Mucosa of stomach (tissue), 1 donor: ENCODE measurements at regions not wholly inside any gene's neighbourhood (a gene's known extent, or its start where the extent isn't known, plus 50 kb on each side); places are given as distances from the start of the nearest gene placed in this dataset.

ENCODE experiments used
- H3K27me3 ChIP-seq: one replicate; pipeline ENCODE4 v1.7.0; 2013; ENCODE audit warnings: mild to moderate bottlenecking, low read length; ENCODE audit not compliant: control insufficient read depth, insufficient read depth
- H3K36me3 ChIP-seq: one replicate; pipeline ENCODE4 v1.7.0; 2013; ENCODE audit warnings: low read length; ENCODE audit not compliant: control insufficient read depth, insufficient read depth
- H3K4me1 ChIP-seq: one replicate; pipeline ENCODE4 v1.7.0; 2013; ENCODE audit warnings: mild to moderate bottlenecking, low read length; ENCODE audit not compliant: control insufficient read depth, insufficient read depth
- H3K4me3 ChIP-seq: one replicate; pipeline ENCODE4 v1.7.0; 2013; ENCODE audit warnings: low read length
- H3K9ac ChIP-seq: one replicate; pipeline ENCODE4 v1.7.0; 2013; ENCODE audit warnings: mild to moderate bottlenecking, low read length, moderate library complexity
- H3K9me3 ChIP-seq: one replicate; pipeline ENCODE4 v1.7.0; 2013; ENCODE audit warnings: mild to moderate bottlenecking, low read length, moderate library complexity; ENCODE audit not compliant: control insufficient read depth
- donor health status: Pancreatic carcinoma.

DNA sequence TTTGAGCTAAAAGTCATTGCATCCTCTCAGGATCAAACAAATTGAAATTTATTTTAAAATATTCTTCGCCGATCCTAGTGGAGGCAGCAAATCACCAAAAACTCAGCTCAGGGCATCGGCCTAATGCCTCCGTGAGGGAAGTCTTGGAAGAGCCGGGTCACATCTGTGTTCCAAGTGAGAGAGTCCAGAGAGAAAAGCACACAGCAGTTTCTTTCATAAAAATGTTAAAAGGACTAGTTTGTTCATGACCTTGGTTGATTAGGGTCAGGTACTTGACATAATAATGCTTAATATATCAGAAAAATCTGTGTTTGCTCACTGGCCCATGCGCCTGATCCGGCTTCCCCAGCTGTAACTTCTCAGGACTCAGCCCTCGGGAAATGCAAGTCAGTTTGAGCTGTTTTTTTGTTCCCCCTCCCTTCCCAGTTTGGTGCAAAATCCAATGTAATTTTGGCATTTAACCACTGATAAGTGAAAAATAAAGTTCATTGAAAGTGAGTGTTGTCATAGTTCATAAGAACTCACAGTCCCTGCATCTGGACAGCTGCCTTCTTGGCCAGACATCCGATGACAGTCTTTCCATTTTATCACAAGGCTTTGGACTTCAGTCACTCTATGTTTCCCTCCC lies 161.7 kb downstream of the CAND1 start:
- H3K4me3 ChIP-seq = no peak overlapping the region
- peaks cover 43% of the 10 kb centered on the region for H3K4me1 ChIP-seq
- no peaks in the 10 kb centered on the region for H3K27me3 ChIP-seq
- no peaks in the 10 kb centered on the region for H3K9me3 ChIP-seq
- H3K36me3 ChIP-seq = no peaks in the 10 kb centered on the region
- H3K9ac ChIP-seq = no peak overlapping the region

DNA sequence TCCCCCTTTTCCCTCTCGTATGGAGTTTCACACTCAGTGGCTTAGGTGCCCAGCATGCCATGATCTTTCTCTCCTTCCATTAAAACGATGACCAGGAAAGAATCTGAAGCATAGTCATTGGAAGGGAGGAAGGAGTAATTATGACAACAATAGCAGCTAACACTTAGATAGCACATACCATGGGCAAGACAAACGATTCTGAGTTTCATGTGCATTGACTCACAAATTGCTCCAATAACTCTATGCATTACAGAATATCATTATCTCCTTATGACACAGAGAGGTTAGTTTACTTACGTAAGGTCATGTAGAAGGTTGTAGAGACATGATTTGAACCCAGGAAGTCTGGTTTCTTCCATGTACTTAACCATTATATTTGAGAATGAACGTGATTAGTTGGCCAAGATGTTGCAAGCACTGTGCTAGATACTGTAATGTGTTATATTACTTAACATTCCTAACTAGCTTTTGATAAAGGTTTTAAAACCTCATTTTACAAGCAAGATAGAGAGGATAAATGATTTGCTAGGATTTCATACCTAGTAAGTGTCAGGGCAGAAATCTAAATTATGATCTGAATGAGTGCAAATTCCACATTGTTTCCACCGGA lies 162.4 kb downstream of the CAND1 start:
- Histone ChIP-seq H3K36me3 (no peaks in the 10 kb centered on the region), H3K4me1 (peaks cover 36% of the 10 kb centered on the region), H3K9ac (no peak overlapping the region), H3K9me3 (no peaks in the 10 kb centered on the region), H3K27me3 (no peaks in the 10 kb centered on the region), H3K4me3 (no peak overlapping the region)

DNA sequence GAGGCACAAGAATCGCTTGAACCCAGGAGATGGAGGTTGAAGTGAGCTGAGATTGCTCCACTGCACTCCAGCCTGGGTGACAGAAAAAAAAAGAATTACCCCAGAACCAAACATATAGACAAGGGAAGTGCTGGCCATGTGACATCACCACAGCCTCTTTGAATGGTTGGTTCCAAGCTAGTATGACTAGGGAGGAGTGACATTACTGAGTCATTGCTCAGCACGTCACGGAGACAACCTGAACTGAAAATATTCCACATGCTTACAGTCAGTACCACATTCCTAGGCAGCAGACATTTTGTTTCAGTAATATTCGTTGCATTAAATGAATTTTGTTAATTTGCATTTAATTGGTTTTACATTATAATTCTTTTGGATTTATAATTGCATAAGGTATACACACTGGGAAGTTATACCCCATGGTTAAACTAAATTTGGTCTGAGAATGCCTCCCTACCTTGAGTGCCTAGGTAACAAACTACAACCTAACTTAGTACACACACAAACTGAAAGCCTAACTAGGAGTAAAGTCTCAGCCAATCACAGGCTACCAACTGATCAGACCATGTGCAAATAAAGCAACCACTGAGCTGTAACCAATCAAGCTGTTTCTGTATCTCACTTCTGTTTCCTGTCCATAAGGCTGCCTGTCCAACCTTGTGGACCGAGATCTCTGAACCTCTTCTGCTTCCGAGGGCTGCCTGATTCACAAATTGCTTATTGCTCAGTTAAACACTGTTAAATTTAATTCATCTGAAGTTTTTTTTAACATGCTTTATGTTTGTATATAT lies 164.4 kb downstream of the CAND1 start:
- H3K36me3 ChIP-seq = no peaks in the 10 kb centered on the region
- no peaks in the 10 kb centered on the region for H3K27me3 ChIP-seq
- no peaks in the 10 kb centered on the region for H3K9me3 ChIP-seq
- H3K9ac ChIP-seq = no peak overlapping the region
- peaks cover 21% of the 10 kb centered on the region for H3K4me1 ChIP-seq
- no peak overlapping the region for H3K4me3 ChIP-seq

DNA sequence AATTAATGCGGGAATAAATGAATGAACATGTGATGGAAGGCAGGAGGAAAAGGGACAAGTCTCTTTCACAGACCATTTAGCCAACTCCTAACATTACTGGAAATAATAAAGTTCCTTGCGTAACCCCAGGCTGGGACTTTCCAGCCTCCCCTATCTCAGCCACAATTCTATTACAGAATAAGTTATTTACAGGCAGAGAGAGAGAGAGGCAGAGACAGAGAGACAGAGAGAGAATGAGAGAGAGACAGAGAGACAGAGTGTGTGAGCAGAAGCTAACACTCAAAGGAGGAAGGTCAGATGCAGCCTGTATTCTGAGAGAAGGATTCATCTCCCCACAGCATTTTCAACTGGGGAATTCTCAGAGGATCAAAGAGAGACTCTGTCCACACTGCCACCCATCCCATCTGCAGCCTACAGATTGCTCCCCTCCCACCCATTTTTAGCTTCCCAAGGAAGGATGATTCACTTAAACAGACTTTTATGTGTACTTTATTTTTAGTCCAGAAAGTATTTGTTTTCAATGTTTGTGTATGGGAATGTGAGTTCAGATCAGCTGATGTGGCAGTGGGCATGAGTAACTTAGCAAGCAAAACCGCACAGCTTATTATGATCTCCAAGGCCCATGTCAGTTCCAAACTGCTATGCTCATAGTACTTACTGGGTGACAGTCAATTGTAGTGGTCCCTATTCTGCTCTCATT lies 165.7 kb downstream of the CAND1 start:
- Histone ChIP-seq H3K9me3 (no peaks in the 10 kb centered on the region), H3K36me3 (no peaks in the 10 kb centered on the region), H3K9ac (no peak overlapping the region), H3K4me3 (no peak overlapping the region), H3K4me1 (peaks cover 21% of the 10 kb centered on the region), H3K27me3 (no peaks in the 10 kb centered on the region)

DNA sequence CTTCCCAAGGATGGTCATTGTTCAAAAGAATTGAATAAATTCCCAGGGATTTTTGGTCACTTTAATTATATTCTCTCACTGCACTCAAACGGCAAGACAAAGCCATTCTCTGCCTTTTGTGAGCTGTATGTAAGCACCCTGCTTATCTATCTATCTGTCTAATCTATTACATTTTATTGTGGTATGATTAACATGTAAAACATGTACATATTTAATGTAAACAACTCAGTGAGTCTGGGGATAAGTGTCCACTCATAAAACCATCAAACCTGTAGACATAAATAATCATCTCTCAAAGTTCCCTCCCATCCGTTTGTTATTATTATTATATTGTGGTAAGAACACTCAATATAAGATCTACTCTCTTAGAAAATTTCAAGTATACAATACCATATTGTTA lies 167.1 kb downstream of the CAND1 start:
- Histone ChIP-seq H3K4me1 (peaks cover 24% of the 10 kb centered on the region), H3K4me3 (no peak overlapping the region), H3K27me3 (no peaks in the 10 kb centered on the region), H3K36me3 (no peaks in the 10 kb centered on the region), H3K9me3 (no peaks in the 10 kb centered on the region), H3K9ac (no peak overlapping the region)

DNA sequence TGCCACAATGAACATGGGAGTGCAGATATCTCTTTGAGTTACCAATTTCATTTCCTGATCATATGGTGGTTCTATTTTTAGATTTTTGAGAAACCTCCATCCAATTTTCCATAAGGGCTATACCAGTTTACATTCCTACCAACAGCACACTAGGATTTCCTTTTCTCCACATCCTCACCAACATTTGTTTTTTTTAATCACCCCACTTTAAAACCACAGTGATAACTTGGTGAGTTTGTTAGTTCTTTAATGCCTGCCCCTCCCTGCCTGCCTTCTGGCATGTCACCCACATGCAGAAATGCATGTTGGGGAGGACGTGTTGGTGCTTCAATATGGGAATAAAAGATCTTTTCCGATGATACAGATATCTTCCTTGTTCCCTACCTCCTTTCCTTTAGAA lies 167.9 kb downstream of the CAND1 start:
- H3K4me3 ChIP-seq = no peak overlapping the region
- no peaks in the 10 kb centered on the region for H3K9me3 ChIP-seq
- no peaks in the 10 kb centered on the region for H3K36me3 ChIP-seq
- H3K4me1 ChIP-seq = peaks cover 32% of the 10 kb centered on the region
- no peaks in the 10 kb centered on the region for H3K27me3 ChIP-seq
- no peak overlapping the region for H3K9ac ChIP-seq

DNA sequence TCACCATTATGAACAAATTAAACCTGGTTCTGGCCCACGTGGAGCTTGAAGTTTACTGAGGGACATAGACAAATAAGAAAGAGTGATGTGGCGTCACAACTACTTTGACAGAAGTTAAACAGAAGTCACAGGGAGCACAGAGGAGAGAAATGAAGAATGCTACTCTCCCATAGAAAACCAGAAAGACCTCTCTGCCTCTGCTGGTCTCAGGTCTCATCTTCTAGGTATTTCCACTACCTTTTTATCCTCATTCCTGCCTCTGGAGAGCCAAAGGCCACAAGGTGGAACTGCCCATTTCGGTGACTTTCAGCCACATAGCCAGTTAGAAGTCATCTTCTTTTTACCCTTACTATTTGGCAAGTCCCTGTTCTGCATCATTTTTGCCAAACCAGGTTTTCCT lies 170.5 kb downstream of the CAND1 start:
- no peaks in the 10 kb centered on the region for H3K36me3 ChIP-seq
- H3K9me3 ChIP-seq = no peaks in the 10 kb centered on the region
- no peak overlapping the region for H3K9ac ChIP-seq
- no peaks in the 10 kb centered on the region for H3K27me3 ChIP-seq
- H3K4me3 ChIP-seq = no peak overlapping the region
- peaks cover 29% of the 10 kb centered on the region for H3K4me1 ChIP-seq

DNA sequence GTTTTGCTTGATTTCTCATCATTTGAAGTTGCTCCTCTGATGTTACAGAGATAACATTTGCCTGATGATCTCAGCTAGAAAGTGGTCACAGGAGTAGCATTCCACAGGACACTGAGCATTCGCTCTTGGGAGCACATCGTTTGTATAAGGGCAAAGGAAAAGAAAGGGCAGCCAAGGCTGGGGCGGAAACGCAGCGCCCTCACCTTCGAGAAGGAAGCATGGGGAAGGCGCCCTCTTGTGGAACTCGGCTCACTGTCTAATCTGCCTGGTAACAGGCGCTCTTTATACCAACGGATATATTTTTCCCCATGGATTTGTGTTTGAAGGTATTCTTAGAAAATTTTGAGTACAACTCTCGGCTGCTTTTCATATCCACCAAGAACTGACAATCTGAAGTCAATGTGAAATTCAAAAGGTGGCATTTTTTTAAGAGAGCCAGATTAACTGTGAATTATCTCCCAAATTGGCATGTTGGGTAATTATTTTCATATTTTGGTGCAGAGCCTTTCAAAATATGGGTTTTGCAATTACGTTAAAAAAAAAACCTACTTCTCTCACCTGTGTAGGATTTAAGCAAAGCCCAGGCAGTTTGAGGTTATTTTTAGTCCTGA lies 172.7 kb downstream of the CAND1 start:
- no peaks in the 10 kb centered on the region for H3K27me3 ChIP-seq
- H3K4me3 ChIP-seq = no peak overlapping the region
- peak overlapping the region; percentile 40 for H3K9ac ChIP-seq
- peaks cover 18% of the 10 kb centered on the region for H3K4me1 ChIP-seq
- H3K9me3 ChIP-seq = no peaks in the 10 kb centered on the region
- no peaks in the 10 kb centered on the region for H3K36me3 ChIP-seq

DNA sequence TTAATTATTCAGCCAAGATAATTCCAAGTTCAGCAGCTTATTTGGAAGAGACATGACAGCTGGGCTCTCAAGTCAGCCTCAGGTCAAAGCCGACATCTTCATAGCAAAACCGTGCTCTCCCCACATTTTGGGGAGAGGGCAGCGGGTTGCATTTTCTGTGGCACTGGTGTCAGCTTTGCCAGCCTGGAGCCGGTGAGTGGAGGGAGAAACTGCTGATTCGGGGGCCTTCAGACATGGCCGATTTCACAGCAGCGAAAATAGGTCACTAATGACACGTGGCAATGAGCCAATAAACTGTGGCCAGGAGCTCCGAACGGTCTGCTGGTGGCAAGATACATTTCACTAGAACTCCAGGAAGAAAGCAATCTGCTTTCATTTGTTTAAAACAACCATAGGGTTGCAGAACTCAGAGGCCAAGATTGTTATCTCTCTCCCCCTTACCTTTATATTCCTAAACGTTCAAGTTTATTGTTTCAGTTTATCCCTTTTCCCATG lies 173.2 kb downstream of the CAND1 start:
- H3K4me1 ChIP-seq = peaks cover 18% of the 10 kb centered on the region
- no peak overlapping the region for H3K4me3 ChIP-seq
- H3K27me3 ChIP-seq = no peaks in the 10 kb centered on the region
- H3K9me3 ChIP-seq = no peaks in the 10 kb centered on the region
- no peaks in the 10 kb centered on the region for H3K36me3 ChIP-seq
- peak overlapping the region; percentile 40 for H3K9ac ChIP-seq

DNA sequence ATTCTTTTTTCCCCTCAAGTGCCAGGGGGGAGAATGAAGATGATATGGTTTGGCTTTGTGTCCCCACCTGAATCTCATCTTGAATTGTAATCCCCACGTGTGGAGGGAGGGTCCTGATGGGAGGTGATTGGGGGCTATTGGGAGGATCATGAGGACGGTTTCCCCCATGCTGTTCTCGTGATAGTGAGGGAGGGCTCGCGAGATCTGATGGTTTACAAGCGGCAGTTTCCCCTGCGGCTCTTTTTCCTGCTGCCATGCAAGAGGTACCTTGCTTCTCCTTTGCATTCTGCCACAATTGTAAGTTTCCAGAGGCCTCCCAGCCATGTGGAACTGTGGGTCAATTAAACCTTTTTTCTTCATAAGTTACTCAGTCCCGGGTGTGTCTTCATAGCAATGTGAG lies 173.7 kb downstream of the CAND1 start:
- Histone ChIP-seq H3K27me3 (no peaks in the 10 kb centered on the region), H3K4me1 (peaks cover 18% of the 10 kb centered on the region), H3K4me3 (no peak overlapping the region), H3K36me3 (no peaks in the 10 kb centered on the region), H3K9me3 (no peaks in the 10 kb centered on the region), H3K9ac (no peak overlapping the region)

DNA sequence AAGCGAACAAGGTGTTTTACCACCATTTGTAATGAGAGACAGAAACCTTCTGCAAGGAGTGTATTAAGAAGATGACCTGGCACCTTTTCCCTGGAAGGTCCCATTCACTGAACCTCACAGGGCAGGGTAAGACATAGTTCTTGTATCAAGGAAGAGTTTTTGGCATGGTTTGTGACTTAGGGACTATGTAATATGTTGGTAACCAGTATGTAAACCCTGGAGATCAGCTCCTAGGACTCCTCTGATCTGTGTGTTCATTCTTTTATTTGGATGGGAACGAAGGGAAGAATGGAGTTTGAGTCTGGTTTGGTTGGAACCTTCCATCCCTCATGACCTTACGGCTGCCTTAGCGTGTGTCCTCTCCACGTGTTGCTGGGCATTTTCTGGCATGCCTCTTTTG lies 175.4 kb downstream of the CAND1 start:
- Histone ChIP-seq H3K4me1 (peaks cover 18% of the 10 kb centered on the region), H3K27me3 (no peaks in the 10 kb centered on the region), H3K9ac (no peak overlapping the region), H3K4me3 (no peak overlapping the region), H3K36me3 (no peaks in the 10 kb centered on the region), H3K9me3 (no peaks in the 10 kb centered on the region)
